Lung (tissue), 11 donors: ENCODE measurements at regions not wholly inside any gene's neighbourhood (a gene's known extent, or its start where the extent isn't known, plus 50 kb on each side); places are given as distances from the start of the nearest gene placed in this dataset.

Experiments used
- ATAC-seq: fragments of 200-7000 bp; cut with Tn5 transposase; one replicate; pipeline ENCODE4 v1.9.1; 2020; ENCODE audit warnings: moderate number of reproducible peaks; ENCODE audit not compliant: insufficient read depth, low FRiP score
- DNase-seq, 3 donors: peaks; one replicate each; pipeline ENCODE4 v3.0.0-alpha.2; 2013 to 2017
- H3K27ac ChIP-seq, 2 donors: one replicate each; pipeline ENCODE4 v1.5.1; 2013; ENCODE audit warnings: mild to moderate bottlenecking in 2 of 2, moderate library complexity in 2 of 2, control low read depth in 1 of 2, inconsistent platforms in 1 of 2, low read depth in 1 of 2, low read length in 1 of 2
- H3K27me3 ChIP-seq, 3 donors: one replicate each; pipeline ENCODE4 v1.5.1; 2013; ENCODE audit warnings: low read length in 2 of 3; ENCODE audit not compliant: control insufficient read depth in 3 of 3, insufficient read depth in 3 of 3
- H3K36me3 ChIP-seq, 4 donors: one replicate each; pipeline ENCODE4 v1.5.1; 2013; ENCODE audit warnings: low read length in 4 of 4, mild to moderate bottlenecking in 1 of 4, moderate library complexity in 1 of 4; ENCODE audit not compliant: control insufficient read depth in 4 of 4, insufficient read depth in 4 of 4
- H3K4me1 ChIP-seq, 5 donors: one replicate each; pipeline ENCODE4 v1.5.1; 2013; ENCODE audit warnings: low read length in 5 of 5, mild to moderate bottlenecking in 2 of 5, moderate library complexity in 1 of 5; ENCODE audit not compliant: control insufficient read depth in 5 of 5, insufficient read depth in 5 of 5
- H3K4me3 ChIP-seq: one replicate; pipeline ENCODE4 v1.5.1; 2013; ENCODE audit warnings: mild to moderate bottlenecking, control low read depth, moderate library complexity
- H3K9ac ChIP-seq, 2 donors: one replicate each; pipeline ENCODE4 v1.5.1; 2013; ENCODE audit warnings: low read length in 2 of 2, control low read depth in 1 of 2; ENCODE audit not compliant: insufficient read depth in 1 of 2
- H3K9me3 ChIP-seq, 4 donors: one replicate each; pipeline ENCODE4 v1.5.1; 2013; ENCODE audit warnings: low read length in 3 of 4, mild to moderate bottlenecking in 1 of 4, moderate library complexity in 1 of 4; ENCODE audit not compliant: control insufficient read depth in 4 of 4, insufficient read depth in 3 of 4
- CTCF ChIP-seq: IDR thresholded peaks from 2 replicates; pipeline ENCODE4 v1.5.1; 2012; ENCODE audit warnings: mild to moderate bottlenecking; ENCODE audit errors: control extremely low read depth, extremely low read depth
- WGBS, 2 donors: extraction: QIAGEN DNeasy Blood & Tissue Kit; methylation state at CpG; one replicate each; pipeline ENCODE4 v1.1.7; 2013; 5-methylcytosine and 5-hydroxymethylcytosine counted together
- donor health status: control.
- donor health status: control.
- donor health status: Bipolar disorder and iron deficiency.
- donor health status: healthy.
- donor health status: DM: yes; HTN: yes; CAD: no.

- no peak for DNase-seq
- Histone ChIP-seq H3K27me3 (no peaks in the 10 kb centered on the region), H3K4me3 (no peak overlapping the region), H3K4me1 (peaks cover 0 to 28% (median 5%) of the 10 kb centered on the region in 5 donors), H3K36me3 (no peaks in the 10 kb centered on the region), H3K9ac (no peak overlapping the region), H3K9me3 (peaks cover 0 to 5% (median 0%) of the 10 kb centered on the region in 4 donors), H3K27ac (no peak overlapping the region)
- ATAC-seq: no peak
- 98% methylated on average over 1 of the region's 1 CpG for WGBS, 2 donors
- no peak for TF ChIP-seq CTCF
These were observed 136.2 kb upstream of the TARS1 start for GRCh38 chr5:33304601-33305000.

GRCh38 chr5:33305572-33305971 lies 135.2 kb upstream of the TARS1 start:
- peaks cover 0 to 5% (median 0%) of the 10 kb centered on the region in 4 donors for H3K9me3 ChIP-seq
- no peak overlapping the region for H3K9ac ChIP-seq
- DNase-seq: no peak
- H3K4me1 ChIP-seq: peaks cover 0 to 28% (median 5%) of the 10 kb centered on the region in 5 donors
- no peak for ATAC-seq
- H3K36me3 ChIP-seq: no peaks in the 10 kb centered on the region
- TF ChIP-seq CTCF: no peak
- no peak overlapping the region for H3K4me3 ChIP-seq
- no peak overlapping the region for H3K27ac ChIP-seq
- no peaks in the 10 kb centered on the region for H3K27me3 ChIP-seq
- 94 to 96% methylated on average over 3 of the region's 3 CpGs for WGBS, 2 donors

- ATAC-seq: no peak
- Histone ChIP-seq H3K4me3 (no peak overlapping the region), H3K4me1 (peaks cover 0 to 28% (median 5%) of the 10 kb centered on the region in 5 donors), H3K36me3 (no peaks in the 10 kb centered on the region), H3K9ac (no peak overlapping the region), H3K9me3 (peaks cover 0 to 5% (median 0%) of the 10 kb centered on the region in 4 donors), H3K27ac (no peak overlapping the region), H3K27me3 (no peaks in the 10 kb centered on the region)
- no peak for TF ChIP-seq CTCF
- peak in 2 of 3 donors; percentile 24 to 53 for DNase-seq
These were observed 134.0 kb upstream of the TARS1 start for GRCh38 chr5:33306758-33307157.

- 83 to 86% methylated on average over 1 of the region's 1 CpG for WGBS, 2 donors
- H3K9me3 ChIP-seq: no peaks in the 10 kb centered on the region
- no peak overlapping the region for H3K9ac ChIP-seq
- no peaks in the 10 kb centered on the region for H3K36me3 ChIP-seq
- H3K27ac ChIP-seq: no peak overlapping the region
- H3K4me3 ChIP-seq: no peak overlapping the region
- TF ChIP-seq CTCF: no peak
- ATAC-seq (no peak), DNase-seq (peak in 2 of 3 donors; percentile 77 to 82)
- no peaks in the 10 kb centered on the region for H3K27me3 ChIP-seq
- peaks cover 0 to 28% (median 5%) of the 10 kb centered on the region in 5 donors for H3K4me1 ChIP-seq
These were observed 132.2 kb upstream of the TARS1 start for GRCh38 chr5:33308586-33308985.
